ENCODE measurements at regions not wholly inside any gene's neighbourhood (a gene's known extent, or its start where the extent isn't known, plus 50 kb on each side); places are given as distances from the start of the nearest gene placed in this dataset.

GRCh38 chr2:181188605-181189004 is 208.2 kb downstream of the UBE2E3 start:
- TF ChIP-seq CTCF (IDR thresholded peaks at IDR 0.05; ENCODE audit: borderline replicate concordance, extremely low read depth, low read length, poor library complexity, severe bottlenecking) = no peak
- TF ChIP-seq EZH2 (IDR thresholded peaks at IDR 0.05; ENCODE audit: borderline replicate concordance, low read depth, low read length, severe bottlenecking) = no peak
